Fibroblast of lung (primary cell): ENCODE measurements at regions not wholly inside any gene's neighbourhood (a gene's known extent, or its start where the extent isn't known, plus 50 kb on each side); places are given as distances from the start of the nearest gene placed in this dataset.

ENCODE experiments used
- DNase-seq, 2 donors: peaks; one replicate each; pipeline versions ENCODE4 v3.0.0 to v3.0.0-alpha.2; 2010; ENCODE audit warnings: low read depth in 2 of 2
- H2AFZ ChIP-seq: 2 replicates; pipeline ENCODE4 v1.5.1; 2012; ENCODE audit warnings: low read length, control low read depth, inconsistent platforms
- H3K27ac ChIP-seq: 2 replicates; pipeline ENCODE4 v1.5.1; 2011; ENCODE audit warnings: low read length, control low read depth; ENCODE audit not compliant: insufficient read depth
- H3K27me3 ChIP-seq: 2 replicates; pipeline ENCODE4 v1.5.1; 2011; ENCODE audit warnings: mild to moderate bottlenecking, low read length; ENCODE audit not compliant: control insufficient read depth, insufficient read depth
- H3K36me3 ChIP-seq: 2 replicates; pipeline ENCODE4 v1.5.1; 2011; ENCODE audit warnings: low read length; ENCODE audit not compliant: control insufficient read depth, insufficient read depth
- H3K4me1 ChIP-seq: 2 replicates; pipeline ENCODE4 v1.5.1; 2011; ENCODE audit warnings: low read length; ENCODE audit not compliant: control insufficient read depth, insufficient read depth; ENCODE audit errors: extremely low read depth
- H3K4me2 ChIP-seq: 2 replicates; pipeline ENCODE4 v1.5.1; 2011; ENCODE audit warnings: low read length, control low read depth; ENCODE audit not compliant: insufficient read depth; ENCODE audit errors: extremely low read depth
- H3K4me3 ChIP-seq, 4 experiments: fragments of 200-600 bp in 1 of 4; sonication (generic) in 1 of 4; replicated peaks in 1 of 4; 2 replicates each; pipeline ENCODE4 v1.5.1; 2011 to 2016; ENCODE audit warnings: low read length in 4 of 4, low read depth in 3 of 4, mild to moderate bottlenecking in 3 of 4, control low read depth in 2 of 4, inconsistent platforms in 1 of 4, mixed read lengths in 1 of 4; ENCODE audit not compliant: insufficient read depth in 1 of 4; ENCODE audit errors: control extremely low read depth in 1 of 4
- H3K79me2 ChIP-seq: 2 replicates; pipeline ENCODE4 v1.5.1; 2012; ENCODE audit warnings: mild to moderate bottlenecking, low read length, inconsistent platforms; ENCODE audit not compliant: control insufficient read depth, insufficient read depth
- H3K9ac ChIP-seq: 2 replicates; pipeline ENCODE4 v1.5.1; 2011; ENCODE audit warnings: mild to moderate bottlenecking, low read length, control low read depth; ENCODE audit not compliant: insufficient read depth
- H3K9me3 ChIP-seq: 2 replicates; pipeline ENCODE4 v1.5.1; 2012; ENCODE audit warnings: low read depth, low read length; ENCODE audit not compliant: control insufficient read depth, insufficient read depth
- H4K20me1 ChIP-seq: 2 replicates; pipeline ENCODE4 v1.5.1; 2011; ENCODE audit warnings: low read length; ENCODE audit not compliant: control insufficient read depth, insufficient read depth; ENCODE audit errors: extremely low read depth
- CTCF ChIP-seq, 2 donors: IDR thresholded peaks in 1 of 2; conservative IDR thresholded peaks in 1 of 2; 1 replicate in 1 of 2; 2 replicates in 1 of 2; pipeline ENCODE4 v1.5.1; 2011 to 2012; ENCODE audit warnings: low read length in 2 of 2, control low read depth in 1 of 2, inconsistent platforms in 1 of 2, low read depth in 1 of 2, mild to moderate bottlenecking in 1 of 2
- EZH2 ChIP-seq: IDR thresholded peaks from 2 replicates; pipeline ENCODE4 v1.5.1; 2012; ENCODE audit warnings: low read length, control low read depth, mild to moderate bottlenecking; ENCODE audit errors: missing control alignments

GRCh38 chr1:29450591-29450990 is 214.3 kb downstream of the PTPRU start:
- no peaks in the 10 kb centered on the region for H3K79me2 ChIP-seq
- no peak overlapping the region for H3K27ac ChIP-seq
- DNase-seq = peak in 1 of 2 donors; percentile 6
- no peaks in the 10 kb centered on the region for H3K4me1 ChIP-seq
- no peaks in the 10 kb centered on the region for H3K27me3 ChIP-seq
- H3K36me3 ChIP-seq = no peaks in the 10 kb centered on the region
- no peak overlapping the region for H3K4me2 ChIP-seq
- H3K9me3 ChIP-seq = no peaks in the 10 kb centered on the region
- no peak for TF ChIP-seq CTCF (conservative IDR thresholded peaks at IDR 0.05 in 1 of 2, IDR thresholded peaks at IDR 0.05 in 1 of 2; ENCODE audit: low read depth in 1 of 2, low read length in 2 of 2)
- TF ChIP-seq EZH2 = no peak
- no peak overlapping the region for H2AFZ ChIP-seq
- no peaks in the 10 kb centered on the region for H4K20me1 ChIP-seq
- H3K9ac ChIP-seq = no peak overlapping the region
- H3K4me3 ChIP-seq = no peak overlapping the region

GRCh38 chr1:29448456-29449235 is 212.3 kb downstream of the PTPRU start:
- TF ChIP-seq CTCF (conservative IDR thresholded peaks at IDR 0.05 in 1 of 2, IDR thresholded peaks at IDR 0.05 in 1 of 2; ENCODE audit: low read depth in 1 of 2, low read length in 2 of 2) = no peak
- Histone ChIP-seq H3K4me2 (no peak overlapping the region), H3K27ac (no peak overlapping the region), H3K4me1 (no peaks in the 10 kb centered on the region), H2AFZ (no peak overlapping the region), H4K20me1 (no peaks in the 10 kb centered on the region), H3K9ac (no peak overlapping the region), H3K9me3 (no peaks in the 10 kb centered on the region), H3K36me3 (no peaks in the 10 kb centered on the region), H3K79me2 (no peaks in the 10 kb centered on the region), H3K27me3 (no peaks in the 10 kb centered on the region), H3K4me3 (no peak overlapping the region)
- no peak for DNase-seq

- Histone ChIP-seq H3K79me2 (no peaks in the 10 kb centered on the region), H3K27ac (no peak overlapping the region), H4K20me1 (no peaks in the 10 kb centered on the region), H3K9me3 (no peaks in the 10 kb centered on the region), H3K36me3 (no peaks in the 10 kb centered on the region), H3K4me2 (no peak overlapping the region), H3K27me3 (no peaks in the 10 kb centered on the region), H3K9ac (no peak overlapping the region), H3K4me3 (no peak overlapping the region), H3K4me1 (no peaks in the 10 kb centered on the region), H2AFZ (no peak overlapping the region)
- no peak for DNase-seq
- TF ChIP-seq EZH2 (no peak), CTCF (conservative IDR thresholded peaks at IDR 0.05 in 1 of 2, IDR thresholded peaks at IDR 0.05 in 1 of 2; ENCODE audit: low read depth in 1 of 2, low read length in 2 of 2) (no peak)
Observed at GRCh38 chr1:29447368-29447767, 211.0 kb downstream of the PTPRU start.
